SK-N-SH treated with all-trans-retinoic acid at 6 μM for 48 hours (cell line): ENCODE measurements at regions not wholly inside any gene's neighbourhood (a gene's known extent, or its start where the extent isn't known, plus 50 kb on each side); places are given as distances from the start of the nearest gene placed in this dataset.

Experiments
- ATAC-seq: fragments of 200-7000 bp; cut with Tn5 transposase; 3 replicates; pipeline ENCODE4 v1.9.1; 2020; ENCODE audit warnings: mild to moderate bottlenecking, moderate library complexity
- ARNTL ChIP-seq: fragments of 450-650 bp; formaldehyde crosslinking; IDR thresholded peaks from 2 replicates; pipeline ENCODE4 v1.5.0; 2020; ENCODE audit warnings: low read depth, mild to moderate bottlenecking, moderate library complexity, borderline replicate concordance
- CSDC2 ChIP-seq: fragments of 250-450 bp; sonication (Bioruptor Pico); IDR thresholded peaks from 2 replicates; pipeline ENCODE4 v1.5.0; 2020; ENCODE audit warnings: mild to moderate bottlenecking, moderate library complexity
- ESRRG ChIP-seq: fragments of 250-450 bp; sonication (Bioruptor Pico); IDR thresholded peaks from 2 replicates; pipeline ENCODE4 v1.6.1; 2021; ENCODE audit warnings: mild to moderate bottlenecking
- ISL1 ChIP-seq: fragments of 250-450 bp; sonication (Bioruptor Pico); IDR thresholded peaks from 2 replicates; pipeline ENCODE4 v2.1.2; 2022; ENCODE audit warnings: mild to moderate bottlenecking, moderate library complexity
- OSR1 ChIP-seq: fragments of 250-450 bp; sonication (Bioruptor Pico); IDR thresholded peaks from 2 replicates; pipeline ENCODE4 v1.8.0; 2022; ENCODE audit warnings: moderate library complexity, mild to moderate bottlenecking, inconsistent platforms
- PATZ1 ChIP-seq: fragments of 250-450 bp; sonication (Bioruptor Pico); IDR thresholded peaks from 2 replicates; pipeline ENCODE4 v1.8.0; 2020; ENCODE audit warnings: mild to moderate bottlenecking, moderate library complexity, borderline replicate concordance
- RARB ChIP-seq: fragments of 250-450 bp; sonication (Bioruptor Pico); IDR thresholded peaks from 2 replicates; pipeline ENCODE4 v1.8.0; 2021; ENCODE audit warnings: mild to moderate bottlenecking, moderate library complexity
- SNAI2 ChIP-seq: fragments of 250-450 bp; sonication (Bioruptor Pico); IDR thresholded peaks from 2 replicates; pipeline ENCODE4 v1.5.0; 2020; ENCODE audit warnings: mild to moderate bottlenecking, moderate library complexity
- TCF4 ChIP-seq: fragments of 250-450 bp; sonication (Bioruptor Pico); IDR thresholded peaks from 2 replicates; pipeline ENCODE4 v1.8.0; 2021; ENCODE audit warnings: mild to moderate bottlenecking, moderate library complexity, borderline replicate concordance
- ZC3H10 ChIP-seq: fragments of 250-450 bp; sonication (Bioruptor Pico); IDR thresholded peaks from 2 replicates; pipeline ENCODE4 v1.5.1; 2021; ENCODE audit warnings: mild to moderate bottlenecking, moderate library complexity
- ZFP3 ChIP-seq: fragments of 250-450 bp; sonication (Bioruptor Pico); IDR thresholded peaks from 2 replicates; pipeline ENCODE4 v1.5.0; 2020; ENCODE audit warnings: mild to moderate bottlenecking, moderate library complexity
- ZFP30 ChIP-seq: fragments of 450-650 bp; formaldehyde crosslinking; IDR thresholded peaks from 2 replicates; pipeline ENCODE4 v1.5.0; 2022; ENCODE audit warnings: mild to moderate bottlenecking, moderate library complexity
- ZNF565 ChIP-seq: fragments of 450-650 bp; formaldehyde crosslinking; conservative IDR thresholded peaks from 2 replicates; pipeline ENCODE4 v1.5.0; 2020; ENCODE audit warnings: low read depth, mild to moderate bottlenecking, moderate library complexity
- ZNF70 ChIP-seq: fragments of 450-650 bp; formaldehyde crosslinking; IDR thresholded peaks from 2 replicates; pipeline ENCODE4 v1.5.0; 2020; ENCODE audit warnings: mild to moderate bottlenecking, moderate library complexity
- ZNF8 ChIP-seq: fragments of 450-650 bp; formaldehyde crosslinking; IDR thresholded peaks from 2 replicates; pipeline ENCODE4 v1.5.0; 2020; ENCODE audit warnings: mild to moderate bottlenecking, moderate library complexity
- TF ChIP-seq, protein P1 (sequence below): fragments of 250-450 bp; sonication (Bioruptor Pico); IDR thresholded peaks from 2 replicates; pipeline ENCODE4 v1.5.1; 2021; ENCODE audit warnings: mild to moderate bottlenecking, moderate library complexity
- TF ChIP-seq, protein P2 (sequence below): fragments of 250-450 bp; sonication (Bioruptor Pico); IDR thresholded peaks from 2 replicates; pipeline ENCODE4 v1.5.0; 2020; ENCODE audit warnings: mild to moderate bottlenecking, moderate library complexity
- TF ChIP-seq, protein P3 (sequence below): fragments of 250-450 bp; sonication (Bioruptor Pico); IDR thresholded peaks from 2 replicates; pipeline ENCODE4 v1.5.1; 2020; ENCODE audit warnings: low read depth, mild to moderate bottlenecking, moderate library complexity

GRCh38 chr11:34731603-34732002 lies 110.7 kb downstream of the EHF start:
- ATAC-seq: no peak
- TF ChIP-seq, protein P1, sequence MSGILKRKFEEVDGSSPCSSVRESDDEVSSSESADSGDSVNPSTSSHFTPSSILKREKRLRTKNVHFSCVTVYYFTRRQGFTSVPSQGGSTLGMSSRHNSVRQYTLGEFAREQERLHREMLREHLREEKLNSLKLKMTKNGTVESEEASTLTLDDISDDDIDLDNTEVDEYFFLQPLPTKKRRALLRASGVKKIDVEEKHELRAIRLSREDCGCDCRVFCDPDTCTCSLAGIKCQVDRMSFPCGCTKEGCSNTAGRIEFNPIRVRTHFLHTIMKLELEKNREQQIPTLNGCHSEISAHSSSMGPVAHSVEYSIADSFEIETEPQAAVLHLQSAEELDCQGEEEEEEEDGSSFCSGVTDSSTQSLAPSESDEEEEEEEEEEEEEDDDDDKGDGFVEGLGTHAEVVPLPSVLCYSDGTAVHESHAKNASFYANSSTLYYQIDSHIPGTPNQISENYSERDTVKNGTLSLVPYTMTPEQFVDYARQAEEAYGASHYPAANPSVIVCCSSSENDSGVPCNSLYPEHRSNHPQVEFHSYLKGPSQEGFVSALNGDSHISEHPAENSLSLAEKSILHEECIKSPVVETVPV (CRISPR knock-in tag): no peak
- TF ChIP-seq ZNF8 (CRISPR knock-in tag) (no peak), ESRRG (CRISPR knock-in tag) (no peak), ZFP3 (CRISPR knock-in tag) (no peak)

DNA sequence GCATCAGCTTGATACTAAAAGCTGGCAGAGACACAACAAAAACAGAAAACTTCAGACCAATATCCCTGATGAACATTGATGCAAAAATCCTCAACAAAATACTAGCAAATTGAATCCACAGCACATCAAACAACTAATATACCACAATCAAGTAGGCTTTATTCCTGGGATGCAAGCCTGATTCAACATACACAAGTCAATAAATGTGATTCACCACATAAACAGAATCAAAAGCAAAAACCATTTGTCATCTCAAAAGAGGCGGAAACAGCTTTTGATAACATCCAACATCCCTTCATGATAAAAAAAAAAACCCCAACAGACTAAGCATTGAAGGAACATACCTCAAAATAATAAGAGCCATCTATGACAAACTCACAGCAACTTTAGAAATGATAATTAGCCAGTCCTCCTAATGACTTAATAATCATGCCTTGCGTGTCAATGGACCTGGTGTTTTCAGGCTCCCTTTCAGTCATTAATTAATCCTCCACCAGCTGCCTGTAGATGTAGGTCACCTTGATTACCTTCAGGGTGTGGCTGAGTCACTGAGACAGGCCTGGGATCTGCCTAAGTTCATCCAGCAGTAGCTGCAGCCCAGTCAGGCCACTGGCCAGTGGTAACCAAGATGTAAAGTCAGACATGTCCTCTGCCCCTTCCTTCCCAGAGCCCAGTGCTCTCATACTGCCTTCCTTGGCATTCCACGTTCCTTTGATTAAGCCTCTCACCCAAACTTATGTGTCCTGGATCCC lies 109.8 kb downstream of the EHF start:
- ATAC-seq: no peak
- TF ChIP-seq, protein P2, sequence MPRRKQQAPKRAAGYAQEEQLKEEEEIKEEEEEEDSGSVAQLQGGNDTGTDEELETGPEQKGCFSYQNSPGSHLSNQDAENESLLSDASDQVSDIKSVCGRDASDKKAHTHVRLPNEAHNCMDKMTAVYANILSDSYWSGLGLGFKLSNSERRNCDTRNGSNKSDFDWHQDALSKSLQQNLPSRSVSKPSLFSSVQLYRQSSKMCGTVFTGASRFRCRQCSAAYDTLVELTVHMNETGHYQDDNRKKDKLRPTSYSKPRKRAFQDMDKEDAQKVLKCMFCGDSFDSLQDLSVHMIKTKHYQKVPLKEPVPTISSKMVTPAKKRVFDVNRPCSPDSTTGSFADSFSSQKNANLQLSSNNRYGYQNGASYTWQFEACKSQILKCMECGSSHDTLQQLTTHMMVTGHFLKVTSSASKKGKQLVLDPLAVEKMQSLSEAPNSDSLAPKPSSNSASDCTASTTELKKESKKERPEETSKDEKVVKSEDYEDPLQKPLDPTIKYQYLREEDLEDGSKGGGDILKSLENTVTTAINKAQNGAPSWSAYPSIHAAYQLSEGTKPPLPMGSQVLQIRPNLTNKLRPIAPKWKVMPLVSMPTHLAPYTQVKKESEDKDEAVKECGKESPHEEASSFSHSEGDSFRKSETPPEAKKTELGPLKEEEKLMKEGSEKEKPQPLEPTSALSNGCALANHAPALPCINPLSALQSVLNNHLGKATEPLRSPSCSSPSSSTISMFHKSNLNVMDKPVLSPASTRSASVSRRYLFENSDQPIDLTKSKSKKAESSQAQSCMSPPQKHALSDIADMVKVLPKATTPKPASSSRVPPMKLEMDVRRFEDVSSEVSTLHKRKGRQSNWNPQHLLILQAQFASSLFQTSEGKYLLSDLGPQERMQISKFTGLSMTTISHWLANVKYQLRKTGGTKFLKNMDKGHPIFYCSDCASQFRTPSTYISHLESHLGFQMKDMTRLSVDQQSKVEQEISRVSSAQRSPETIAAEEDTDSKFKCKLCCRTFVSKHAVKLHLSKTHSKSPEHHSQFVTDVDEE (CRISPR knock-in tag): no peak
- TF ChIP-seq PATZ1: no peak
- TF ChIP-seq, protein P1 (CRISPR knock-in tag): no peak
- no peak for TF ChIP-seq OSR1 (CRISPR knock-in tag)
- TF ChIP-seq CSDC2 (CRISPR knock-in tag): no peak
- TF ChIP-seq ARNTL (CRISPR knock-in tag): no peak
- TF ChIP-seq SNAI2 (CRISPR knock-in tag): no peak
- no peak for TF ChIP-seq ZNF70 (CRISPR knock-in tag)
- TF ChIP-seq ZFP30 (CRISPR knock-in tag): no peak
- TF ChIP-seq ESRRG (CRISPR knock-in tag): no peak
- no peak for TF ChIP-seq RARB
- TF ChIP-seq ISL1: no peak
- no peak for TF ChIP-seq ZNF565 (CRISPR knock-in tag)
- TF ChIP-seq, all 23 proteins: peak for 0

DNA sequence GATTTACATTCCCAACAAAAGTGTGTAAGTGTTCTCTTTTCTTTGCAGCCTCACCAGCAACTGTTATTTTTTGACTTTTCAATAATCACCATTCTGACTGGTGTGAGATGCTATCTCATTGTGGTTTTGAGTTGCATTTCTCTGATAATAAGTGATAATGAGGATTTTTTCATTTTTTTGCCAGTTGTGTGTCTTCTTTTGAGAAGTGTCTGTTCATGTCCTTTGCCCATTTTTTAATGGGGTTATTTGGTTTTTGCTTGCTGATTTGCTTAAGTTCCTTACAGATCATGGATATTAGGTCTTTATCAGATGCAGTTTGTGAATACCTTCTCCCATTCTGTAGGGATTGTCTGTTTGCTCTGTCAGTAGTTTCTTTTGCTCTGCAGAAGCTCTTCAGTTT lies 107.7 kb downstream of the EHF start:
- ATAC-seq: no peak
- TF ChIP-seq ZC3H10 (CRISPR knock-in tag) (no peak), TCF4 (no peak), ZNF8 (CRISPR knock-in tag) (no peak), ZFP3 (CRISPR knock-in tag) (no peak), ZNF70 (CRISPR knock-in tag) (no peak), RARB (no peak), ZNF565 (CRISPR knock-in tag) (no peak)
- TF ChIP-seq, protein P1 (CRISPR knock-in tag): no peak
- TF ChIP-seq, protein P2 (CRISPR knock-in tag): no peak
- TF ChIP-seq, protein P3, sequence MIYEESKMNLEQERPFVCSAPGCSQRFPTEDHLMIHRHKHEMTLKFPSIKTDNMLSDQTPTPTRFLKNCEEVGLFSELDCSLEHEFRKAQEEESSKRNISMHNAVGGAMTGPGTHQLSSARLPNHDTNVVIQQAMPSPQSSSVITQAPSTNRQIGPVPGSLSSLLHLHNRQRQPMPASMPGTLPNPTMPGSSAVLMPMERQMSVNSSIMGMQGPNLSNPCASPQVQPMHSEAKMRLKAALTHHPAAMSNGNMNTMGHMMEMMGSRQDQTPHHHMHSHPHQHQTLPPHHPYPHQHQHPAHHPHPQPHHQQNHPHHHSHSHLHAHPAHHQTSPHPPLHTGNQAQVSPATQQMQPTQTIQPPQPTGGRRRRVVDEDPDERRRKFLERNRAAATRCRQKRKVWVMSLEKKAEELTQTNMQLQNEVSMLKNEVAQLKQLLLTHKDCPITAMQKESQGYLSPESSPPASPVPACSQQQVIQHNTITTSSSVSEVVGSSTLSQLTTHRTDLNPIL (CRISPR knock-in tag): no peak
